ENCODE measurements at regions not wholly inside any gene's neighbourhood (a gene's known extent, or its start where the extent isn't known, plus 50 kb on each side); places are given as distances from the start of the nearest gene placed in this dataset.
"Not testable (repeated sequence)": the region's sequence is repeated elsewhere in the genome, so short reads cannot be mapped to it uniquely, and the experiment has no call there.

- no peak for DNase-seq (ENCODE audit: low spot score)
- Histone ChIP-seq H3K27ac (no peak overlapping the region), H3K36me3 (no peaks in the 10 kb centered on the region), H3K4me1 (replicated peaks) (no peaks in the 10 kb centered on the region), H3K27me3 (replicated peaks; ENCODE audit: insufficient read depth) (no peaks in the 10 kb centered on the region), H3K9me3 (no peaks in the 10 kb centered on the region), H3K4me3 (no peak overlapping the region)
- TF ChIP-seq POLR2AphosphoS5 (IDR thresholded peaks at IDR 0.05) (no peak), POLR2A (IDR thresholded peaks at IDR 0.05) (no peak)
- TF ChIP-seq, protein P1, sequence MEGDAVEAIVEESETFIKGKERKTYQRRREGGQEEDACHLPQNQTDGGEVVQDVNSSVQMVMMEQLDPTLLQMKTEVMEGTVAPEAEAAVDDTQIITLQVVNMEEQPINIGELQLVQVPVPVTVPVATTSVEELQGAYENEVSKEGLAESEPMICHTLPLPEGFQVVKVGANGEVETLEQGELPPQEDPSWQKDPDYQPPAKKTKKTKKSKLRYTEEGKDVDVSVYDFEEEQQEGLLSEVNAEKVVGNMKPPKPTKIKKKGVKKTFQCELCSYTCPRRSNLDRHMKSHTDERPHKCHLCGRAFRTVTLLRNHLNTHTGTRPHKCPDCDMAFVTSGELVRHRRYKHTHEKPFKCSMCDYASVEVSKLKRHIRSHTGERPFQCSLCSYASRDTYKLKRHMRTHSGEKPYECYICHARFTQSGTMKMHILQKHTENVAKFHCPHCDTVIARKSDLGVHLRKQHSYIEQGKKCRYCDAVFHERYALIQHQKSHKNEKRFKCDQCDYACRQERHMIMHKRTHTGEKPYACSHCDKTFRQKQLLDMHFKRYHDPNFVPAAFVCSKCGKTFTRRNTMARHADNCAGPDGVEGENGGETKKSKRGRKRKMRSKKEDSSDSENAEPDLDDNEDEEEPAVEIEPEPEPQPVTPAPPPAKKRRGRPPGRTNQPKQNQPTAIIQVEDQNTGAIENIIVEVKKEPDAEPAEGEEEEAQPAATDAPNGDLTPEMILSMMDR (IDR thresholded peaks at IDR 0.05): no peak
- intact Hi-C loops (cut with DNase I): no loop called here
- WGBS: 86% methylated on average over 5 of the region's 5 CpGs
Observed at GRCh38 chr4:12439633-12440305, 1011.1 kb upstream of the HS3ST1 start.

DNA sequence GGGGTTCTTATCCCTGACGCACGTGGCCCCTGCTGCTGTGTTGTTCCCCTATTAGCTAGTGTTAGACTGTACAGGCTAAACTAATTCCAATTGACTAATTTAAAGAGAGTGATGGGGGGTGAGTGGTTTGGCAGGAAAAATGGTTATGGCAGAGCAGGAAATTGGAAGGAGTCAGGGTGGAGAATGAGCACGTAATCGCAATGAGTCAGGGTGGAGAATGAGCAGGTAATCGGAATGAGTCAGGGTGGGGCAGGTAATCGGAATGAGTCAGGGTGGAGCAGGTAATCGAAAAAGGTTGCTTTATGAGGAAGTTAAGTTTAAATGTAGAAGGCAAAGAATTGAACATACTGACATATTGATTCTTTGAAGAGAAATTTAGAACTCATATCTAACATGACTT lies 1002.6 kb upstream of the HS3ST1 start:
- DNase-seq (ENCODE audit: low spot score); H3K9me3 ChIP-seq; H3K27me3 ChIP-seq (replicated peaks; ENCODE audit: insufficient read depth); H3K27ac ChIP-seq; H3K4me3 ChIP-seq; H3K4me1 ChIP-seq (replicated peaks); intact Hi-C loops (cut with DNase I); H3K36me3 ChIP-seq: not testable (repeated sequence)
- 94% methylated on average over 7 of the region's 7 CpGs for WGBS

GRCh38 chr4:12421364-12421763 lies 992.7 kb upstream of the HS3ST1 start:
- no peaks in the 10 kb centered on the region for H3K4me1 ChIP-seq (replicated peaks)
- no peaks in the 10 kb centered on the region for H3K27me3 ChIP-seq (replicated peaks; ENCODE audit: insufficient read depth)
- intact Hi-C loops (cut with DNase I): no loop called here
- no peaks in the 10 kb centered on the region for H3K9me3 ChIP-seq
- no peaks in the 10 kb centered on the region for H3K36me3 ChIP-seq
- no peak overlapping the region for H3K4me3 ChIP-seq
- TF ChIP-seq POLR2AphosphoS5 (IDR thresholded peaks at IDR 0.05): no peak
- TF ChIP-seq, protein P1 (IDR thresholded peaks at IDR 0.05): no peak
- no peak for TF ChIP-seq POLR2A (IDR thresholded peaks at IDR 0.05)
- WGBS: 80% methylated on average over 5 of the region's 5 CpGs
- no peak for DNase-seq (ENCODE audit: low spot score)
- H3K27ac ChIP-seq: no peak overlapping the region

DNA sequence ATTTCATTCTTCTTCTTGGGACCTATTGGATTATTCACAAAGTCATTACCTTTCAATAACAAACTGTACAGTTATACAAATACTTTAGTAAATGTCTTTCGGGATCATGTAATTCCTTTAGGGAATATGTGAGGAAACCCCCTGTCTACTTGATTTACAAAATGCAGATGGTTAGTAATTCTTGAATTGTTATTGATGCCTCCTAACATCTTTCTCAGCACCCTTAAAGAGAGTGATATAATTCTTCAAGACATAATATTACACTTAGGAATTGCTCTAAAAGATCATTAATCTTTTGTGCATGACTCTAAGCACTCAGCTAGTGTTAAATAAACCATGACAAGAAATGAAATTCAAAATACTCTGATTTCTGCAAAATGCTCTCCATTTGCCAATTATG lies 988.1 kb upstream of the HS3ST1 start:
- no peak for DNase-seq (ENCODE audit: low spot score)
- Histone ChIP-seq H3K4me1 (replicated peaks) (no peaks in the 10 kb centered on the region), H3K36me3 (no peaks in the 10 kb centered on the region), H3K9me3 (no peaks in the 10 kb centered on the region), H3K27me3 (replicated peaks; ENCODE audit: insufficient read depth) (no peaks in the 10 kb centered on the region), H3K27ac (no peak overlapping the region), H3K4me3 (no peak overlapping the region)
- 91% methylated on average over 1 of the region's 1 CpG for WGBS
- no peak for TF ChIP-seq POLR2AphosphoS5 (IDR thresholded peaks at IDR 0.05)
- TF ChIP-seq, protein P1 (IDR thresholded peaks at IDR 0.05): no peak
- no peak for TF ChIP-seq POLR2A (IDR thresholded peaks at IDR 0.05)
- intact Hi-C loops (cut with DNase I): no loop called here

GRCh38 chr4:12414181-12414812 lies 985.6 kb upstream of the HS3ST1 start:
- no peak for DNase-seq (ENCODE audit: low spot score)
- Histone ChIP-seq H3K4me3 (no peak overlapping the region), H3K27me3 (replicated peaks; ENCODE audit: insufficient read depth) (no peaks in the 10 kb centered on the region), H3K4me1 (replicated peaks) (no peaks in the 10 kb centered on the region), H3K9me3 (no peaks in the 10 kb centered on the region), H3K36me3 (no peaks in the 10 kb centered on the region), H3K27ac (no peak overlapping the region)
- WGBS: 85% methylated on average over 4 of the region's 4 CpGs
- intact Hi-C loops (cut with DNase I): no loop called here
- TF ChIP-seq, protein P1 (IDR thresholded peaks at IDR 0.05): no peak
- TF ChIP-seq POLR2AphosphoS5 (IDR thresholded peaks at IDR 0.05) (no peak), POLR2A (IDR thresholded peaks at IDR 0.05) (no peak)
